ENCODE measurements at regions not wholly inside any gene's neighbourhood (a gene's known extent, or its start where the extent isn't known, plus 50 kb on each side); places are given as distances from the start of the nearest gene placed in this dataset.

DNA sequence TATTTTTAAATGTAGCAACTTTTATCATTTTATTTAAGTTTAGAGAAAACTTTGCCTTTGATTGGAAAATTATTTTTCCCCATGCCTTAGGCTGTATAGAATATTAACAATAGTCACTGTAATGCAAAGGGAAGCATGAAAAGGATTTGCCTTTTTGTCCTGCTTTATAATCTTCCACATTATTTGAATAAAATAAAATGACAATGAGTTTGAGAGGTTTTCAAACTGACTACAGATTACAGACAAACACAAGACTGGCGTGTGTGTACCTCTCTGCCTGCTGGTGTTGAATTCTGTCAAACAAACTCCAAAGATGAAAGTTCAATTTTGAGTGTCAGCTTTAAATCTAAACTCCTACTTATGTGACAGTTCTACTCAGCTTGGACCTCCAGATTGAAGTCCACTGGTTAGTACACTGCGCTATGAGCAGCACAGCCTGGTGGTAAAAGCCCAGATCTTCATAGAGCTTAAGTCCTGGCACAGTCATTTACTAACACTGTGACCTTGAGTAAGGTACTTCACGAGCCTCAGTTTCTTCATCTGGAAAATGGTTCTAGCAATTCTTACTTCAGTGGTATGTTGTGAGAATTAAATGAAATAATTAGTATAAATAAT is 98.3 kb upstream of the CPNE8 start:
- TF ChIP-seq, protein P1, sequence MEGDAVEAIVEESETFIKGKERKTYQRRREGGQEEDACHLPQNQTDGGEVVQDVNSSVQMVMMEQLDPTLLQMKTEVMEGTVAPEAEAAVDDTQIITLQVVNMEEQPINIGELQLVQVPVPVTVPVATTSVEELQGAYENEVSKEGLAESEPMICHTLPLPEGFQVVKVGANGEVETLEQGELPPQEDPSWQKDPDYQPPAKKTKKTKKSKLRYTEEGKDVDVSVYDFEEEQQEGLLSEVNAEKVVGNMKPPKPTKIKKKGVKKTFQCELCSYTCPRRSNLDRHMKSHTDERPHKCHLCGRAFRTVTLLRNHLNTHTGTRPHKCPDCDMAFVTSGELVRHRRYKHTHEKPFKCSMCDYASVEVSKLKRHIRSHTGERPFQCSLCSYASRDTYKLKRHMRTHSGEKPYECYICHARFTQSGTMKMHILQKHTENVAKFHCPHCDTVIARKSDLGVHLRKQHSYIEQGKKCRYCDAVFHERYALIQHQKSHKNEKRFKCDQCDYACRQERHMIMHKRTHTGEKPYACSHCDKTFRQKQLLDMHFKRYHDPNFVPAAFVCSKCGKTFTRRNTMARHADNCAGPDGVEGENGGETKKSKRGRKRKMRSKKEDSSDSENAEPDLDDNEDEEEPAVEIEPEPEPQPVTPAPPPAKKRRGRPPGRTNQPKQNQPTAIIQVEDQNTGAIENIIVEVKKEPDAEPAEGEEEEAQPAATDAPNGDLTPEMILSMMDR (IDR thresholded peaks at IDR 0.05) = no peak
- Histone ChIP-seq H3K4me3 (no peak overlapping the region), H3K27ac (no peak overlapping the region), H3K36me3 (no peaks in the 10 kb centered on the region), H3K9me3 (no peaks in the 10 kb centered on the region), H3K27me3 (no peaks in the 10 kb centered on the region), H3K4me1 (no peaks in the 10 kb centered on the region)
- intact Hi-C loops (cut with DNase I) = loop anchor here in 1 of 10 donors (10.0 kb wide), 1 partner anchor 61 kb away; no protein-coding TSS in a partner anchor
- WGBS, 4 donors = 40 to 88% (median 70%) methylated on average over 3 of the region's 3 CpGs
- ATAC-seq = no peak
- DNase-seq = no peak

- Histone ChIP-seq H3K4me3 (no peak overlapping the region), H3K27me3 (no peaks in the 10 kb centered on the region), H3K9me3 (no peaks in the 10 kb centered on the region), H3K4me1 (no peaks in the 10 kb centered on the region), H3K36me3 (no peaks in the 10 kb centered on the region), H3K27ac (no peak overlapping the region)
- WGBS, 4 donors = 73 to 80% (median 77%) methylated on average over 3 of the region's 3 CpGs
- ATAC-seq (no peak), DNase-seq (no peak)
- intact Hi-C loops (cut with DNase I) = loop anchor here in 1 of 10 donors (10.0 kb wide), 1 partner anchor 64 kb away; no protein-coding TSS in a partner anchor
- TF ChIP-seq, protein P1 (IDR thresholded peaks at IDR 0.05) = no peak
- no peak for TF ChIP-seq POLR2A (IDR thresholded peaks at IDR 0.05)
These were observed 95.0 kb upstream of the CPNE8 start for GRCh38 chr12:39000370-39000769.

GRCh38 chr12:38998887-38999482 is 93.6 kb upstream of the CPNE8 start:
- H3K4me3 ChIP-seq = no peak overlapping the region
- intact Hi-C loops (cut with DNase I) = no loop called here
- H3K27ac ChIP-seq = no peak overlapping the region
- WGBS, 4 donors = 63 to 74% (median 64%) methylated on average over 2 of the region's 2 CpGs
- no peaks in the 10 kb centered on the region for H3K9me3 ChIP-seq
- TF ChIP-seq, protein P1 (IDR thresholded peaks at IDR 0.05) = no peak
- no peak for TF ChIP-seq POLR2A (IDR thresholded peaks at IDR 0.05)
- no peaks in the 10 kb centered on the region for H3K36me3 ChIP-seq
- no peak for DNase-seq
- no peaks in the 10 kb centered on the region for H3K4me1 ChIP-seq
- ATAC-seq = no peak
- no peaks in the 10 kb centered on the region for H3K27me3 ChIP-seq

- ATAC-seq (no peak), DNase-seq (no peak)
- no peak overlapping the region for H3K27ac ChIP-seq
- H3K36me3 ChIP-seq = no peaks in the 10 kb centered on the region
- WGBS, 4 donors = 49 to 77% (median 64%) methylated on average over 3 of the region's 3 CpGs
- no peaks in the 10 kb centered on the region for H3K27me3 ChIP-seq
- intact Hi-C loops (cut with DNase I) = no loop called here
- peaks cover 0 to 10% (median 2%) of the 10 kb centered on the region in 12 donors for H3K9me3 ChIP-seq
- no peak overlapping the region for H3K4me3 ChIP-seq
- TF ChIP-seq POLR2A (IDR thresholded peaks at IDR 0.05) = no peak
- TF ChIP-seq, protein P1 (IDR thresholded peaks at IDR 0.05) = no peak
- no peaks in the 10 kb centered on the region for H3K4me1 ChIP-seq
These were observed 89.9 kb upstream of the CPNE8 start for GRCh38 chr12:38995249-38995648.
